ENCODE measurements at regions not wholly inside any gene's neighbourhood (a gene's known extent, or its start where the extent isn't known, plus 50 kb on each side); places are given as distances from the start of the nearest gene placed in this dataset.

- Histone ChIP-seq H3K27me3 (ENCODE audit: control insufficient read depth in 1 of 2, insufficient read depth in 1 of 2, low read length in 2 of 2) (no peaks in the 10 kb centered on the region), H3K18ac (ENCODE audit: low read depth in 1 of 2, low read length in 2 of 2) (no peak overlapping the region), H2AFZ (ENCODE audit: low read depth, low read length) (no peak overlapping the region), H3K27ac (ENCODE audit: low read length, poor library complexity, severe bottlenecking) (no peak overlapping the region), H2BK12ac (ENCODE audit: low read length in 2 of 2) (no peak overlapping the region), H3K9me3 (ENCODE audit: control insufficient read depth, low read length) (no peaks in the 10 kb centered on the region), H3K4me3 (ENCODE audit: insufficient read depth in 1 of 2, low read depth in 1 of 2, low read length in 2 of 2) (no peak overlapping the region), H2BK15ac (ENCODE audit: low read depth, poor library complexity, severe bottlenecking) (no peak overlapping the region), H3K14ac (ENCODE audit: low read length in 2 of 2) (no peak overlapping the region), H3K36me3 (ENCODE audit: control insufficient read depth in 1 of 2, insufficient read depth in 2 of 2, low read depth in 1 of 2, low read length in 2 of 2) (no peaks in the 10 kb centered on the region), H2BK120ac (ENCODE audit: low read depth, low read length) (no peak overlapping the region), H3K23ac (ENCODE audit: low read length in 2 of 2) (no peak overlapping the region), H3K4me1 (ENCODE audit: control insufficient read depth, insufficient read depth, low read depth, low read length) (no peaks in the 10 kb centered on the region), H4K91ac (ENCODE audit: low read length) (no peak overlapping the region), H3K4me2 (ENCODE audit: low read length, poor library complexity, severe bottlenecking) (no peak overlapping the region), H3K9ac (ENCODE audit: low read length) (no peak overlapping the region), H2BK5ac (ENCODE audit: low read depth, low read length, poor library complexity, severe bottlenecking) (no peak overlapping the region), H4K8ac (ENCODE audit: low read length) (no peak overlapping the region), H3K4ac (ENCODE audit: low read depth in 1 of 2, low read length in 2 of 2) (no peak overlapping the region), H3K79me1 (replicated peaks; ENCODE audit: low read length, poor library complexity, severe bottlenecking) (no peaks in the 10 kb centered on the region), H2AK5ac (ENCODE audit: low read length, severe bottlenecking) (no peak overlapping the region)
- WGBS: no CpG with 5 or more reads among the region's 1 CpG
- DNase-seq: no peak
Measured at GRCh38 chr5:91493086-91493485, 110.0 kb upstream of the ARRDC3 start.

GRCh38 chr5:91491229-91491628 lies 108.1 kb upstream of the ARRDC3 start:
- Histone ChIP-seq H2BK15ac (ENCODE audit: low read depth, poor library complexity, severe bottlenecking) (no peak overlapping the region), H3K23ac (ENCODE audit: low read length in 2 of 2) (no peak overlapping the region), H3K79me1 (replicated peaks; ENCODE audit: low read length, poor library complexity, severe bottlenecking) (no peaks in the 10 kb centered on the region), H3K9ac (ENCODE audit: low read length) (no peak overlapping the region), H2BK120ac (ENCODE audit: low read depth, low read length) (no peak overlapping the region), H3K9me3 (ENCODE audit: control insufficient read depth, low read length) (no peaks in the 10 kb centered on the region), H3K4me3 (ENCODE audit: insufficient read depth in 1 of 2, low read depth in 1 of 2, low read length in 2 of 2) (no peak overlapping the region), H4K8ac (ENCODE audit: low read length) (no peak overlapping the region), H3K27ac (ENCODE audit: low read length, poor library complexity, severe bottlenecking) (no peak overlapping the region), H3K14ac (ENCODE audit: low read length in 2 of 2) (no peak overlapping the region), H3K4me1 (ENCODE audit: control insufficient read depth, insufficient read depth, low read depth, low read length) (no peaks in the 10 kb centered on the region), H3K36me3 (ENCODE audit: control insufficient read depth in 1 of 2, insufficient read depth in 2 of 2, low read depth in 1 of 2, low read length in 2 of 2) (no peaks in the 10 kb centered on the region), H4K91ac (ENCODE audit: low read length) (no peak overlapping the region), H3K27me3 (ENCODE audit: control insufficient read depth in 1 of 2, insufficient read depth in 1 of 2, low read length in 2 of 2) (no peaks in the 10 kb centered on the region), H2BK12ac (ENCODE audit: low read length in 2 of 2) (no peak overlapping the region), H2BK5ac (ENCODE audit: low read depth, low read length, poor library complexity, severe bottlenecking) (no peak overlapping the region), H3K4me2 (ENCODE audit: low read length, poor library complexity, severe bottlenecking) (no peak overlapping the region), H2AK5ac (ENCODE audit: low read length, severe bottlenecking) (no peak overlapping the region), H2AFZ (ENCODE audit: low read depth, low read length) (no peak overlapping the region), H3K18ac (ENCODE audit: low read depth in 1 of 2, low read length in 2 of 2) (no peak overlapping the region), H3K4ac (ENCODE audit: low read depth in 1 of 2, low read length in 2 of 2) (no peak overlapping the region)
- no peak for DNase-seq
- WGBS: 100% methylated on average over 1 of the region's 2 CpGs

- Histone ChIP-seq H2BK12ac (ENCODE audit: low read length in 2 of 2) (no peak overlapping the region), H3K9ac (ENCODE audit: low read length) (no peak overlapping the region), H3K4ac (ENCODE audit: low read depth in 1 of 2, low read length in 2 of 2) (no peak overlapping the region), H3K4me1 (ENCODE audit: control insufficient read depth, insufficient read depth, low read depth, low read length) (no peaks in the 10 kb centered on the region), H2AK5ac (ENCODE audit: low read length, severe bottlenecking) (no peak overlapping the region), H3K14ac (ENCODE audit: low read length in 2 of 2) (no peak overlapping the region), H2BK15ac (ENCODE audit: low read depth, poor library complexity, severe bottlenecking) (no peak overlapping the region), H3K27me3 (ENCODE audit: control insufficient read depth in 1 of 2, insufficient read depth in 1 of 2, low read length in 2 of 2) (no peaks in the 10 kb centered on the region), H3K4me3 (ENCODE audit: insufficient read depth in 1 of 2, low read depth in 1 of 2, low read length in 2 of 2) (no peak overlapping the region), H3K27ac (ENCODE audit: low read length, poor library complexity, severe bottlenecking) (no peak overlapping the region), H2BK5ac (ENCODE audit: low read depth, low read length, poor library complexity, severe bottlenecking) (no peak overlapping the region), H4K91ac (ENCODE audit: low read length) (no peak overlapping the region), H3K79me1 (replicated peaks; ENCODE audit: low read length, poor library complexity, severe bottlenecking) (no peaks in the 10 kb centered on the region), H3K9me3 (ENCODE audit: control insufficient read depth, low read length) (no peaks in the 10 kb centered on the region), H3K36me3 (ENCODE audit: control insufficient read depth in 1 of 2, insufficient read depth in 2 of 2, low read depth in 1 of 2, low read length in 2 of 2) (no peaks in the 10 kb centered on the region), H3K18ac (ENCODE audit: low read depth in 1 of 2, low read length in 2 of 2) (no peak overlapping the region), H2BK120ac (ENCODE audit: low read depth, low read length) (no peak overlapping the region), H2AFZ (ENCODE audit: low read depth, low read length) (no peak overlapping the region), H4K8ac (ENCODE audit: low read length) (no peak overlapping the region), H3K23ac (ENCODE audit: low read length in 2 of 2) (no peak overlapping the region), H3K4me2 (ENCODE audit: low read length, poor library complexity, severe bottlenecking) (no peak overlapping the region)
- WGBS: no CpG with 5 or more reads among the region's 3 CpGs
- no peak for DNase-seq
Measured at GRCh38 chr5:91490316-91490715, 107.2 kb upstream of the ARRDC3 start.

- no peak overlapping the region for H4K8ac ChIP-seq (ENCODE audit: low read length)
- H3K14ac ChIP-seq (ENCODE audit: low read length in 2 of 2): no peak overlapping the region
- no peak overlapping the region for H2BK15ac ChIP-seq (ENCODE audit: low read depth, poor library complexity, severe bottlenecking)
- no peaks in the 10 kb centered on the region for H3K4me1 ChIP-seq (ENCODE audit: control insufficient read depth, insufficient read depth, low read depth, low read length)
- no peak overlapping the region for H4K91ac ChIP-seq (ENCODE audit: low read length)
- no peak overlapping the region for H2BK5ac ChIP-seq (ENCODE audit: low read depth, low read length, poor library complexity, severe bottlenecking)
- H3K4ac ChIP-seq (ENCODE audit: low read depth in 1 of 2, low read length in 2 of 2): no peak overlapping the region
- H3K18ac ChIP-seq (ENCODE audit: low read depth in 1 of 2, low read length in 2 of 2): no peak overlapping the region
- H3K23ac ChIP-seq (ENCODE audit: low read length in 2 of 2): no peak overlapping the region
- WGBS: 68% methylated on average over 2 of the region's 2 CpGs
- H2BK12ac ChIP-seq (ENCODE audit: low read length in 2 of 2): no peak overlapping the region
- no peak overlapping the region for H3K9ac ChIP-seq (ENCODE audit: low read length)
- H3K4me3 ChIP-seq (ENCODE audit: insufficient read depth in 1 of 2, low read depth in 1 of 2, low read length in 2 of 2): no peak overlapping the region
- no peak overlapping the region for H3K27ac ChIP-seq (ENCODE audit: low read length, poor library complexity, severe bottlenecking)
- H2AFZ ChIP-seq (ENCODE audit: low read depth, low read length): no peak overlapping the region
- no peak for DNase-seq
- no peak overlapping the region for H2AK5ac ChIP-seq (ENCODE audit: low read length, severe bottlenecking)
- no peak overlapping the region for H3K4me2 ChIP-seq (ENCODE audit: low read length, poor library complexity, severe bottlenecking)
- no peaks in the 10 kb centered on the region for H3K36me3 ChIP-seq (ENCODE audit: control insufficient read depth in 1 of 2, insufficient read depth in 2 of 2, low read depth in 1 of 2, low read length in 2 of 2)
- no peaks in the 10 kb centered on the region for H3K9me3 ChIP-seq (ENCODE audit: control insufficient read depth, low read length)
- H3K79me1 ChIP-seq (replicated peaks; ENCODE audit: low read length, poor library complexity, severe bottlenecking): no peaks in the 10 kb centered on the region
- H2BK120ac ChIP-seq (ENCODE audit: low read depth, low read length): no peak overlapping the region
- H3K27me3 ChIP-seq (ENCODE audit: control insufficient read depth in 1 of 2, insufficient read depth in 1 of 2, low read length in 2 of 2): no peaks in the 10 kb centered on the region
Measured at GRCh38 chr5:91487420-91487819, 104.3 kb upstream of the ARRDC3 start.
